K562 (cell line): ENCODE measurements at regions not wholly inside any gene's neighbourhood (a gene's known extent, or its start where the extent isn't known, plus 50 kb on each side); places are given as distances from the start of the nearest gene placed in this dataset.

Source experiments
- CHD7 ChIP-seq: fragments of 200-600 bp; sonication (generic); IDR thresholded peaks from one replicate; pipeline ENCODE4 v1.6.1; 2012; ENCODE audit warnings: mild to moderate bottlenecking, low read depth, low read length, inconsistent platforms
- E2F4 ChIP-seq: sonication (generic); formaldehyde crosslinking; IDR thresholded peaks from 2 replicates; pipeline ENCODE4 v1.8.0; 2022; ENCODE audit warnings: mild to moderate bottlenecking, low read depth, missing genetic modification reagents
- EWSR1 ChIP-seq: fragments of 450-650 bp; IDR thresholded peaks from 2 replicates; pipeline ENCODE4 v1.6.1; 2018; ENCODE audit warnings: borderline replicate concordance, mild to moderate bottlenecking, low read depth, moderate library complexity; ENCODE audit not compliant: partially characterized antibody
- MNT ChIP-seq, 2 experiments: fragments of 450-650 bp; conservative IDR thresholded peaks; 2 replicates each; pipeline ENCODE4 v1.6.1; 2017; ENCODE audit warnings: mild to moderate bottlenecking in 2 of 2, moderate library complexity in 2 of 2
- RBBP5 ChIP-seq: fragments of 200-600 bp; sonication (generic); IDR thresholded peaks from 2 replicates; pipeline ENCODE4 v1.6.1; 2012; ENCODE audit warnings: borderline replicate concordance, mild to moderate bottlenecking, low read length, control low read depth, inconsistent platforms; ENCODE audit not compliant: insufficient read depth, poor library complexity, severe bottlenecking
- RNF219 ChIP-seq: fragments of 250-450 bp; sonication (Bioruptor Pico); IDR thresholded peaks from 2 replicates; pipeline ENCODE4 v1.5.0; 2022; ENCODE audit warnings: mild to moderate bottlenecking
- ZNF12 ChIP-seq: sonication (generic); formaldehyde crosslinking; IDR thresholded peaks from 2 replicates; pipeline ENCODE4 v1.4.0; 2020; ENCODE audit warnings: mild to moderate bottlenecking, missing genetic modification reagents
- ZNF224 ChIP-seq: sonication (generic); formaldehyde crosslinking; IDR thresholded peaks from 2 replicates; pipeline ENCODE4 v1.8.0; 2022; ENCODE audit warnings: mild to moderate bottlenecking, missing genetic modification reagents
- ZSCAN32 ChIP-seq: fragments of 450-650 bp; formaldehyde crosslinking; IDR thresholded peaks from 2 replicates; pipeline ENCODE4 v1.4.0; 2020; ENCODE audit warnings: mild to moderate bottlenecking, moderate library complexity

- TF ChIP-seq ZNF224 = no peak
- no peak for TF ChIP-seq RBBP5
- no peak for TF ChIP-seq EWSR1
- TF ChIP-seq ZSCAN32 (CRISPR knock-in tag) = no peak
- TF ChIP-seq RNF219 (CRISPR knock-in tag) = no peak
- no peak for TF ChIP-seq ZNF12
- TF ChIP-seq CHD7 = no peak
- no peak for TF ChIP-seq E2F4 (CRISPR knock-in tag)
- TF ChIP-seq MNT (conservative IDR thresholded peaks at IDR 0.05) = no peak
Measured at GRCh38 chr1:209307846-209308245, 275.7 kb upstream of the CAMK1G start (continued).
